H1 (cell line): ENCODE measurements at regions not wholly inside any gene's neighbourhood (a gene's known extent, or its start where the extent isn't known, plus 50 kb on each side); places are given as distances from the start of the nearest gene placed in this dataset.

Source experiments
- JUN ChIP-seq: IDR thresholded peaks from 2 replicates; pipeline ENCODE4 v1.6.1; 2011; ENCODE audit warnings: low read depth, mild to moderate bottlenecking, improper control_type of control experiment, low read length
- TF ChIP-seq, protein P1 (sequence below): fragments of 300-600 bp; sonication (generic); IDR thresholded peaks from 2 replicates; pipeline ENCODE4 v1.7.1; 2012; ENCODE audit warnings: low read length, moderate library complexity, mild to moderate bottlenecking, inconsistent platforms; ENCODE audit not compliant: insufficient replicate concordance
- TF ChIP-seq, protein P2 (sequence below): IDR thresholded peaks from 2 replicates; pipeline ENCODE4 v1.6.1; 2012; ENCODE audit warnings: low read length, inconsistent platforms
- TF ChIP-seq, protein P3 (sequence below): IDR thresholded peaks from 2 replicates; pipeline ENCODE4 v1.6.1; 2012; ENCODE audit warnings: inconsistent platforms

DNA sequence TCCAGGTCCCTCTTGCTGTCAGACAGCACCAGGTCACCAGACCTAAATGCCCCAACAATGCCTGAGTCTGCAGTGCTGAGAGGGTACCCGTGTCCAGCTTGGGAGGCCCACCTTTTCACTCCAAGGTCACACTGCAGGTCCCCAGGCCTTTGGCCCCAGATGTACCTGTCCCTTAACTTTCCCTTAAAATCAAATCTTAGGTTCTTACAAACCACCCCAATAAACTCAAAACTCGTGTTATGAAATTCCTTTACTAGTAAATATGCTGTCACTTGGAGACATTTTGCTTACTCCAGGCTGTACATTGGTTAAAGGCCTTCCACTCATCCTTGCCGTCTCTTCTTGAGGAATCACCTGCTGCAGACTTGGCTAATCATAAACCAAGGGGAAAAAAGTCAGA lies 165.7 kb upstream of the RREB1 start (continued):
- TF ChIP-seq, protein P1, sequence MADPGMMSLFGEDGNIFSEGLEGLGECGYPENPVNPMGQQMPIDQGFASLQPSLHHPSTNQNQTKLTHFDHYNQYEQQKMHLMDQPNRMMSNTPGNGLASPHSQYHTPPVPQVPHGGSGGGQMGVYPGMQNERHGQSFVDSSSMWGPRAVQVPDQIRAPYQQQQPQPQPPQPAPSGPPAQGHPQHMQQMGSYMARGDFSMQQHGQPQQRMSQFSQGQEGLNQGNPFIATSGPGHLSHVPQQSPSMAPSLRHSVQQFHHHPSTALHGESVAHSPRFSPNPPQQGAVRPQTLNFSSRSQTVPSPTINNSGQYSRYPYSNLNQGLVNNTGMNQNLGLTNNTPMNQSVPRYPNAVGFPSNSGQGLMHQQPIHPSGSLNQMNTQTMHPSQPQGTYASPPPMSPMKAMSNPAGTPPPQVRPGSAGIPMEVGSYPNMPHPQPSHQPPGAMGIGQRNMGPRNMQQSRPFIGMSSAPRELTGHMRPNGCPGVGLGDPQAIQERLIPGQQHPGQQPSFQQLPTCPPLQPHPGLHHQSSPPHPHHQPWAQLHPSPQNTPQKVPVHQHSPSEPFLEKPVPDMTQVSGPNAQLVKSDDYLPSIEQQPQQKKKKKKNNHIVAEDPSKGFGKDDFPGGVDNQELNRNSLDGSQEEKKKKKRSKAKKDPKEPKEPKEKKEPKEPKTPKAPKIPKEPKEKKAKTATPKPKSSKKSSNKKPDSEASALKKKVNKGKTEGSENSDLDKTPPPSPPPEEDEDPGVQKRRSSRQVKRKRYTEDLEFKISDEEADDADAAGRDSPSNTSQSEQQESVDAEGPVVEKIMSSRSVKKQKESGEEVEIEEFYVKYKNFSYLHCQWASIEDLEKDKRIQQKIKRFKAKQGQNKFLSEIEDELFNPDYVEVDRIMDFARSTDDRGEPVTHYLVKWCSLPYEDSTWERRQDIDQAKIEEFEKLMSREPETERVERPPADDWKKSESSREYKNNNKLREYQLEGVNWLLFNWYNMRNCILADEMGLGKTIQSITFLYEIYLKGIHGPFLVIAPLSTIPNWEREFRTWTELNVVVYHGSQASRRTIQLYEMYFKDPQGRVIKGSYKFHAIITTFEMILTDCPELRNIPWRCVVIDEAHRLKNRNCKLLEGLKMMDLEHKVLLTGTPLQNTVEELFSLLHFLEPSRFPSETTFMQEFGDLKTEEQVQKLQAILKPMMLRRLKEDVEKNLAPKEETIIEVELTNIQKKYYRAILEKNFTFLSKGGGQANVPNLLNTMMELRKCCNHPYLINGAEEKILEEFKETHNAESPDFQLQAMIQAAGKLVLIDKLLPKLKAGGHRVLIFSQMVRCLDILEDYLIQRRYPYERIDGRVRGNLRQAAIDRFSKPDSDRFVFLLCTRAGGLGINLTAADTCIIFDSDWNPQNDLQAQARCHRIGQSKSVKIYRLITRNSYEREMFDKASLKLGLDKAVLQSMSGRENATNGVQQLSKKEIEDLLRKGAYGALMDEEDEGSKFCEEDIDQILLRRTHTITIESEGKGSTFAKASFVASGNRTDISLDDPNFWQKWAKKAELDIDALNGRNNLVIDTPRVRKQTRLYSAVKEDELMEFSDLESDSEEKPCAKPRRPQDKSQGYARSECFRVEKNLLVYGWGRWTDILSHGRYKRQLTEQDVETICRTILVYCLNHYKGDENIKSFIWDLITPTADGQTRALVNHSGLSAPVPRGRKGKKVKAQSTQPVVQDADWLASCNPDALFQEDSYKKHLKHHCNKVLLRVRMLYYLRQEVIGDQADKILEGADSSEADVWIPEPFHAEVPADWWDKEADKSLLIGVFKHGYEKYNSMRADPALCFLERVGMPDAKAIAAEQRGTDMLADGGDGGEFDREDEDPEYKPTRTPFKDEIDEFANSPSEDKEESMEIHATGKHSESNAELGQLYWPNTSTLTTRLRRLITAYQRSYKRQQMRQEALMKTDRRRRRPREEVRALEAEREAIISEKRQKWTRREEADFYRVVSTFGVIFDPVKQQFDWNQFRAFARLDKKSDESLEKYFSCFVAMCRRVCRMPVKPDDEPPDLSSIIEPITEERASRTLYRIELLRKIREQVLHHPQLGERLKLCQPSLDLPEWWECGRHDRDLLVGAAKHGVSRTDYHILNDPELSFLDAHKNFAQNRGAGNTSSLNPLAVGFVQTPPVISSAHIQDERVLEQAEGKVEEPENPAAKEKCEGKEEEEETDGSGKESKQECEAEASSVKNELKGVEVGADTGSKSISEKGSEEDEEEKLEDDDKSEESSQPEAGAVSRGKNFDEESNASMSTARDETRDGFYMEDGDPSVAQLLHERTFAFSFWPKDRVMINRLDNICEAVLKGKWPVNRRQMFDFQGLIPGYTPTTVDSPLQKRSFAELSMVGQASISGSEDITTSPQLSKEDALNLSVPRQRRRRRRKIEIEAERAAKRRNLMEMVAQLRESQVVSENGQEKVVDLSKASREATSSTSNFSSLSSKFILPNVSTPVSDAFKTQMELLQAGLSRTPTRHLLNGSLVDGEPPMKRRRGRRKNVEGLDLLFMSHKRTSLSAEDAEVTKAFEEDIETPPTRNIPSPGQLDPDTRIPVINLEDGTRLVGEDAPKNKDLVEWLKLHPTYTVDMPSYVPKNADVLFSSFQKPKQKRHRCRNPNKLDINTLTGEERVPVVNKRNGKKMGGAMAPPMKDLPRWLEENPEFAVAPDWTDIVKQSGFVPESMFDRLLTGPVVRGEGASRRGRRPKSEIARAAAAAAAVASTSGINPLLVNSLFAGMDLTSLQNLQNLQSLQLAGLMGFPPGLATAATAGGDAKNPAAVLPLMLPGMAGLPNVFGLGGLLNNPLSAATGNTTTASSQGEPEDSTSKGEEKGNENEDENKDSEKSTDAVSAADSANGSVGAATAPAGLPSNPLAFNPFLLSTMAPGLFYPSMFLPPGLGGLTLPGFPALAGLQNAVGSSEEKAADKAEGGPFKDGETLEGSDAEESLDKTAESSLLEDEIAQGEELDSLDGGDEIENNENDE: no peak
- TF ChIP-seq, protein P2, sequence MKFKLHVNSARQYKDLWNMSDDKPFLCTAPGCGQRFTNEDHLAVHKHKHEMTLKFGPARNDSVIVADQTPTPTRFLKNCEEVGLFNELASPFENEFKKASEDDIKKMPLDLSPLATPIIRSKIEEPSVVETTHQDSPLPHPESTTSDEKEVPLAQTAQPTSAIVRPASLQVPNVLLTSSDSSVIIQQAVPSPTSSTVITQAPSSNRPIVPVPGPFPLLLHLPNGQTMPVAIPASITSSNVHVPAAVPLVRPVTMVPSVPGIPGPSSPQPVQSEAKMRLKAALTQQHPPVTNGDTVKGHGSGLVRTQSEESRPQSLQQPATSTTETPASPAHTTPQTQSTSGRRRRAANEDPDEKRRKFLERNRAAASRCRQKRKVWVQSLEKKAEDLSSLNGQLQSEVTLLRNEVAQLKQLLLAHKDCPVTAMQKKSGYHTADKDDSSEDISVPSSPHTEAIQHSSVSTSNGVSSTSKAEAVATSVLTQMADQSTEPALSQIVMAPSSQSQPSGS: no peak
- TF ChIP-seq JUN: no peak
- TF ChIP-seq, protein P3, sequence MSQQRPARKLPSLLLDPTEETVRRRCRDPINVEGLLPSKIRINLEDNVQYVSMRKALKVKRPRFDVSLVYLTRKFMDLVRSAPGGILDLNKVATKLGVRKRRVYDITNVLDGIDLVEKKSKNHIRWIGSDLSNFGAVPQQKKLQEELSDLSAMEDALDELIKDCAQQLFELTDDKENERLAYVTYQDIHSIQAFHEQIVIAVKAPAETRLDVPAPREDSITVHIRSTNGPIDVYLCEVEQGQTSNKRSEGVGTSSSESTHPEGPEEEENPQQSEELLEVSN: no peak
